Limb (tissue), 2 donors: ENCODE measurements at regions not wholly inside any gene's neighbourhood (a gene's known extent, or its start where the extent isn't known, plus 50 kb on each side); places are given as distances from the start of the nearest gene placed in this dataset.
A peak's percentile ranks its signal among the peaks of the same experiment; 100 is the strongest.
"Not testable (repeated sequence)": the region's sequence is repeated elsewhere in the genome, so short reads cannot be mapped to it uniquely, and the experiment has no call there.

Experiments used
- DNase-seq, 2 donors: peaks; one replicate each; pipeline ENCODE4 v3.0.0-alpha.2; 2016; ENCODE audit errors: extremely low spot score in 2 of 2

DNA sequence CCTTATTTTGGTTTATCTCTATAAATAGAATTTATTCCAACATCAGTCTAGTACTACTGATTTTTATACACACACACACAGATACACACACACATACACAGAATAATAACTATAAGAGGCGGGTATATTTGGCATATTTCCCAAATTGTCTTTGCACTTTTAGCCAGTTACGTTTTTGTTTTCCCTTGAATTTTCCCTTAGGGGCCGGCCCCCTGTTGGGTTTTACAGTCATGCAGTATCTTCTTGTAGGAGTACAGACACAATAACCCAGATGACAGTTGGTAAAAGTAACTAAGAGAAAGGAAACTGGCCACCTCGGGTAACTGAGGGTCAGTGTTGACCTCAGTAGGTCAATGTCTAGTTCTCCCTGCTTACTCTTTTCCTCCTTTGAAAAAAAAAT is 50.9 kb downstream of the DISP1 start:
- DNase-seq: no peak

DNA sequence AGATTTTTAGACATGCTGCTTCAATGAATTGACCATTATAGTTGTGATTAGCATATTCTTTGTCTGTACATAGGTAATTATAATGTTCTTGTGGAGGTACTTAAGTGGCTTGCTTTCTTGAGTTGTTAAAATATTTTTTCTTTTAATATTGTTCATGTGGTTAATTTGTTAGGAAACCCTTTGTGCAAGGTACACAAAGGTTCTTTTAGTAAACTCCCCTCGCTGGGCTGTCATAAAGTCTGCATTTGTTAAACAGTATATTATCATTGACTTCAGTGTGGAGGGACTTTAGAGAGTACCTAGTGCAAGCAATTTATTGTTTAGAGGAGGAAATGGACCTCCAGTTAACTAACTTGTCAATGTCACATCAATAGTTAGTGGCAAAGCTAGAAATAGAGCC is 52.5 kb downstream of the DISP1 start:
- no peak for DNase-seq

DNA sequence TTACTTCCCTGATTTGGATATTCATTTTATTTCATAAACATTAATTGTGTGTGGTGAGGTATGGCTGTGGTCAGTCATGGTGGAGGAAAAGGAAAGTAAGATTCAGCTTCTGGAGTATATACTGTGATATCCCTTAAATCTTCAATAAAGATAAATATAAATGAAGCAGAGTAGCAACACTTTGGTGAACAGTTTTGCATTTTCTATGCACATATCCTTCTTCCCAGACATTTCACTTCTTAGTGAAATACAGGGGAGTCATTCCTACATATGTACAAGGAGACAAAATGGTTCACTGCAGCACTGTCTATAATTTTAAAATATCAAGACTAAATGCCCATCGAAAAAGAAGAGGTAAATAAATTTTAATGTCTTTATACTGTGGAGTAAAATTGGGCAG is 61.3 kb downstream of the DISP1 start:
- no peak for DNase-seq

DNA sequence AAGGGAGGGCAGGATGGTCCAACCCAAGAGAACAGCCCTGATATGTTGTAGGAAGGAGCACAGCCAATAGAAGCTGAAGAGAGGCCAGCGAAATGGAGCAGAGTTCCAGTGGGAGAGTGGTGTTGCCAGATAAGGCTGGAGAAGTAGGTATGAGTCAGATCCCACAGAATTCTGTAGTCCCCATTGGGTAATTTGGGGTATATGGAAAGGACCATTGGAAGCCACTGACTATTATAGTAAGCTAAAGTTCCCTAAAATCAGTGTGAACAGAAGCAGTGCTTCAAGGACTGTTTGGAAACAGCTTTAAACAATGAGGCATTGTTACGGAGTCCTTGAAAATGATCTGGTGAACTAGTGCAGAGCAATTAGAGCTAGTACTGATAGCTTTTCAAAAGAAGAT is 63.0 kb downstream of the DISP1 start:
- no peak for DNase-seq

DNA sequence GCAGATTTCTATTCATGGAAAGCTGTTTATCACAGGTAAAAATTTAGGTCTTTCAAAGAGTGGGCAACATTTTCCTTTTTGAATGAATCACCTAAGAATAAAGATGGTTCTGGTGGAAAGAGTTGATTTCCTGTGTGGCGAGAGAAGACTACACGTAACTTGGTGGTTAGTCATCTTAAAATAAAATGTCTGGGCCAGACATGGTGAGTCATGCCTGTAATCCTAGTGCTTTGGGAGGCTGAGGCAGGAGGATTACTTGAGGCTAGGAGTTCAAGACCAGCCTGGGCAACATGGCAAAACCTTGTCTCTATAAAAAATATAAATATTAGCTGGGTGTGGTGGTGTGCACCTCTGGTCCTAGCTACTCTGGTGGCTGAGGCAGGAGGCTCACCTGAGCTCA is 65.7 kb downstream of the DISP1 start:
- no peak for DNase-seq

DNA sequence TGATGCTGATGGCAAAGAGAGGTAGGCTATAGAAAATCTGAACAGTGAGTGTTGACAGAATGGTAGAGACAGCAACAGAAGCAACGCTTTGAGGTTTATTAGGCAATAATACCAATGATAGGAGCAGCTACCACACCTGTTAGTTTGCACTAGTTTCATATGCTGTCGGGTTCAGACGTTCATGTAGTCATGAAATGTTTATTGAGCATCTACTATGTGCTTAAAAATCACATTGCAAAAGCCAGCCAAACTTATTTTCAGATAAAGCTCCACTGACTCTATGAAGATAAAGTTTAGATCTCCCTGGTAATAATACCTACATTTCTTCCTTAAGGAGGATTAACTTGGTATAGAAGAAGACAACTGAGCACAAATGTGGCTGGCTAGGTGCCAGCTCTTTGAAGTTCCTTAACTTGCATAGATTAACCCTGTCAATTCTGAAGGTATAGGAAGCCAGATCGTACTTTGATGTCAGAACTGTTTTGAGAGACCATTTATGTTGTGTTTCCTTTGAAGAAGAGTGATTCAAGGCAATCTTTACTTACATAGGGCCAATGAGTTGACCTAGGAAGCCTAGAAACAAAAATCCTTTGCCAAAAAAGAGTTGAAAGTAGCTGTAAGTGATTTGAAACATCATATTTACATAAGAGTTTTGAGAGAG is 71.5 kb downstream of the DISP1 start:
- no peak for DNase-seq

DNA sequence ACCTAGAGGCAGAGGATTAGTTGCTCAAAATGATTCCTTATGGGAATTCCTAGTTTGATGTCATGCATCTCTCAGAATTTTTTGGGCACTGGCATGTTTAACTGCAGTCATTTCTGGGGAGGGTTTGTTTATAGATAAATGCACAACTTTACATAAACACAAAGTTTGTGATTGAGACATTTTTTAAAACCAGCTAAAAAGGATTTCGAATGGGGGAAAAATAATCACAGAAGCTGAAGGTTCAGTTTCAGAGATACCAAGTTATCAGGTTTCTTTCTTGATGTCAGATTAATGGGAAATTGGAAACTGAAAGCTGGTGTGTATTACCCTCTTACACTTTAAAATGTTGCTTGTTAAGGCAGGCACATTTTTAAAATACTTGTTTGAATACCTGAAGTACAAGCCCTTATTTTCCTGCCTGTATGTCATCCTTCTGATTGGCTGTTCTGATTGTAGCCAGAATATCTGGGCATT is 72.1 kb downstream of the DISP1 start:
- no peak for DNase-seq

DNA sequence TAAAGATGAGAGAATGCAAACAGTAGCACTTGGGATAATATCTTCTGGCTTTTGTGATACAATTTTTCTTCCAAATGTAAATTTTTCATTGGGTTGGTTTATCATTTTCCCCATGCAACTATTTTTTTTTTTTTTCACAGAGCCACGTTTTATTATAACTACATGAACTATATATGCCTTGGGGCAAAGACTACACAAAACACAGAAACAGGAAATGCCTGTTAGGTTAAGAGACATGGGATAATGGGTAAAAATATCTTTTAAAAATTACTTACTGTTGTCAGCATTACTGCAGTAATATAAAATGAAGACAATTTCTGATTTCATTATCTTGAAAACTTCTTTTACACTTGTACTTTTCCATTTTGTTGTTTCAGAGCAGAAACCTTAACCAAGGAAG is 74.6 kb downstream of the DISP1 start:
- DNase-seq: no peak

DNA sequence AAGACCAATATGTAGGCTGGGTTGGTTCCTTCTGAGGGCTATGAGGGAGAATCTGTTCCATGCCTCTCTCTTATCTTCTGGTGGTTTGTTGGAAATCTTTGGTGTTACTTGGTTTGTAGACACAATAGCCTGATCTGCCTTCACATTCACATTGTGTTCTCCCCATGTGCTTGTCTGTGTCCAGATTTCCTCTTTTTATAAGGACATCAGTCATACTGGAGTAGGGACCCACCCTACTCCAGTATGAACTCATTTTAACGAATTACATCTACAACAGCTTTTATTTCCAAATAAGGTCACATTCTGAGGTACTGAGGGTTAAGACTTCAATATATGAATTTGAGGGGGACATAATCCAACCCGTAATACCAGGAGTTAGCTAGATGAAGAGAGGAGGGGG is 75.9 kb downstream of the DISP1 start:
- no peak for DNase-seq

DNA sequence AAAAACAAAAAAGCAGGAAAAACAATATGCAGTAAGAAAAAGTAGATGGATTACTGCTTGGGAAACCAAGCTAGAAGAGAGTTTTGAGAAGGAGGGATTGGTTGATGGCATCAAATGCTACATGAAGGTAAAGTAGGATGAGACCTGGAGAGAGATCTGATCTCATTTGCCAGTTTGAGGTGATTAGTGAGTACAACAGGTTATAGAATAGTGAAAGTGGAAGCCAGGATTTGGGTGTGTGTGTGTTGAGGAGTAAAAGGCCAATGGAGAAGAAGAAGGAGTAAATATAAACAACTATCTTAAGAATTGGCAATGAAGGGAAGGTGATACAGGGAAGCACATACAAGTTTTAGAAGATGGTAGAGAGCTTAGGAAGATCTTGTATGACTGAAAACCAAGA is 76.7 kb downstream of the DISP1 start:
- DNase-seq: no peak

DNA sequence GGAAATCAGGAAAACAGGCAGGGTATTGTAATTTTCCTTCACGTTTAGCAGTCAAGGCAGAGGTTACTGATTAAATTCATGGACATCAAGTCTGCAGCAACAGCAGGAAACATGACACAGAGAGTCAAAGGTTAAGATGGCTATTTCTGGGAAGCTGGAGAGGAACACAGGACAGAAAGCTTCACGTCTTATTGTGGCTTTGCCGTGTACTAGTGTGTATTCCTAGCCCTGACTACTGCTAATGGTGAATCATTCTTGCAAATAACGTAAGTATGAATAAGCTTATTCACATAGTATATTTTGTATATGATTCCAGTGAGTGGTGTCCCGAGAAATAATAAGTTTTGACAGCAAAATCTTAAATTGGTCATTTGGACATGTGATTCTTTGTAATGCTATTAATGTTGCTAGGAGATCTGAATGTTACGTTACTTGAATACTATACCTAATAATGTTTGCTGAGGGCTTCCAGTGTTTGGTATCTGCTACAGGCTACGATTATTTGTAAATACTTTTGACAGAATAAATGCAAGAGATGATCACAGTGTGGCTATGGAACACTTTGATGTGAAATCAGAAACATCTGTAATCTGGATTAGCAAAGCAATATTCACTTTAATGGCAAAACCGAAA is 77.4 kb downstream of the DISP1 start:
- no peak for DNase-seq

DNA sequence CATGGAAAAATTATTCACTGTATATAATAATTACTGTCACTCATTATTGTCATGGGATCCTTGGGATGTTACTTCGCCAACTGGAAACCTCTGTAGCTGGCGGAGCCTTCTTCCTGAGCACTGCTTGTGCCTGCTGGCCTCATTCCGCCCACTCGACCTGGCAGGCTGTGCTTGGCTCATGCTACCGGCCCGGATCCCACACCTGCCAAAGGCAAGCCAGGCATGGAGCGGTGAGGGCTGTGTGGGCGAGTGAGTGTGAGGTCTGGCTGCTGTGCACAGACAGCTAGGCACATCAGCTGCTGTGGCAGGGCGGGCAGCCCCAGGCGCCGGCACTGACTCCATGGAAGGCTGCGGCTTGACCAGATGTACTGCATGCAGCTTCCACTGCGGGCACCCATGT is 78.4 kb downstream of the DISP1 start:
- DNase-seq: no peak

DNA sequence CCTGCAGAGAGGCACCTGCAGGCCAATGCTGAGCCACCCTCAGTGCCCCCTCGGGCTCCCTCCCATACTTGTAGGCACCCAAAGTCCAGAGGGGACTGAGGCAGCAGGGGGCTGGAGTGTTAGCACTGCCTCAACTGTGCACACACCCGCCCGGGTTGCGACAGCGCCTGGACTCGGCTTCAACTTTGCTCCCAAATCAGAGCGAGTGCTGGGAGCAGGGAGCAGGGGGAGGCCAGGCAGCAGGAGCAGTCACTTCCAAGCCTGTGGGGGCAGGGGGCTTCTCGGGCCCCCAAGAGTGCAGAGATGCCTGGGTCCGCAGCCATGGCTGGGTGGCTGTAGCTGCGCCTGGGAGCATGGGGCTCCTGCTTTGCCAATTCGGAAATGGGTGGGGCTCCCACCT is 79.5 kb downstream of the DISP1 start:
- DNase-seq: no peak

DNA sequence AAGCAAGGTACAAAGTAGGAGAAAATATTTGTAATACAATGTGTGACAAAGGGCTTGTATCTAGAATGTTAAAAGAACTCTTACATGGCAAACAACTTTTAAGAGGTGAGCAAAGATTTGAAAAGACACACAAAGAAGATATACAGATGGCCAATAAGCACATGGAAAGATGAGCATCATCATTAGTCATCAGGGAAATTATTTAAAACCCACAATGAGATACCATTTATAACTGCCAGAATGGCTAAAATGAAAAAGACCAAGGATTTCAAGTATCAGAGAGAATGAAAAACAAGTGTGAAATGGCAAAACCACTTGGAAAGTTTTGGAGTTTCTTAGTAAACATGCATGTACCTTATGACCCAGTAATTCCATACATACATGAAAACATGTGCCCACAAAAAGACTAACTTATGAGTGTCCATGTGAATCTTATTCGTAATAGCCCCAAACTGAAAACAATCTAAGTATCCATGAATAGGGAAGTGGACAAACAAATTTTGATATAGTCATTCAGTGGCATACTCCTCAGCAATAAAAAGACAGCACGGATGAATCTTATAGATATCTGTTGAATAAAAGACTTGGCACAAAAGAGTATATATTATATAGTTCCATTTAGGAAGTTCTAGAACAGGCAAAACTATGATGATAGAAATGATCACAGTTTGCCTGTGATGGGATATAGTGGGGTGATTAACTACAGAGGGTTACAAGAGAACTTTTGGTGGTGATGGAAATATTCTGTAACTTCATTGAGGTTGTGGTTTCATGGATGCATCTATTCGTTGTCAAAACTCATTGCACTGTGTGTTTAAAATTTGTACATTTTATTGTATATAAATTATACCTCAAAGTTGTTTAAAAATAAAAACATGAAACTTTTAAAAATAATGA is 82.0 kb downstream of the DISP1 start:
- no peak for DNase-seq

DNA sequence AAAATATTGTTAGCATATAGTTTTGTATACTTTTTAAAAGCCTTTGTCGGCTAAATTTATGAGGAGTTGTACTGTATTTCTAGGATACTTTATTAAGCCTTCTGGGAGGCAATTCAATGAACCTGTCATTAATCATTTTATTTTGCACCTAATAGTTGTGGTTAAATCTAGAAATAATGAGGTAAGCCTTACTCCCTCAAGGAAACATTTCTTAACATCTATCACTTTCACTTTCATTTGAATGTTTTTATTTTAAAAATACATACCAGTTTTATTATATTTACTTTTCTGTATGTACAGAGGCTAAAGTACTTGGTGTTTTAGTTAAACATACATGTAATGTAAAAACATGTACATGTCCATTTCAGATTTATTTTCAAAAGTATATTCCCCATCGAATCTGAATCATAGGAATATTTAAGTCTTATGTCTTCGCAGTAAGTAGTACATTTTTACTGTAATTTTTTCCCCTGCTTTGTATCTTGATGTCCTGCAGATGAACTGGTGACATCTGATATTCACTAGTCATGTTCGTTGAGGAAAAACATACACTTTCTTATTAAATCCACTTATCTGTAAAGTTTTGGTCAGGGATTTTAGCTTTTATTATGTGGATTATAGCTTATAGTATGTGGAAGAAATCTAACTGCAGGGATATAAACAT is 82.8 kb downstream of the DISP1 start:
- DNase-seq: peak in 1 of 2 donors; percentile 36

DNA sequence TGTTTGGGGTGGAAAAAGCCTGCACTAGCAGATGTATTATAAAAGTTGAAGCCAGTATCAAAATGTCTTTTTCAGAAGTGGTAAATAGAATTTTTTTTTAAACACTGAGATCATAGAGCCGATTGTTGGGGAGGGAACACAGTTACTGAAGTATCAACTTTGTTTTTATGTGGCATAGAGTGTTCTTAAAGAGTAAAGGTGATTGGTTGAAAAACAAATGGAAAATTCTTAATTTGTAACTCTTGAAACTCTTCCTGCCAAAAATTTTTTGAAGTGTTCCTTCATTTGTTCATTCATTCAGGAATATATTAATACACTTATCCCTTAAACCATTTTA is 83.3 kb downstream of the DISP1 start:
- DNase-seq: no peak

DNA sequence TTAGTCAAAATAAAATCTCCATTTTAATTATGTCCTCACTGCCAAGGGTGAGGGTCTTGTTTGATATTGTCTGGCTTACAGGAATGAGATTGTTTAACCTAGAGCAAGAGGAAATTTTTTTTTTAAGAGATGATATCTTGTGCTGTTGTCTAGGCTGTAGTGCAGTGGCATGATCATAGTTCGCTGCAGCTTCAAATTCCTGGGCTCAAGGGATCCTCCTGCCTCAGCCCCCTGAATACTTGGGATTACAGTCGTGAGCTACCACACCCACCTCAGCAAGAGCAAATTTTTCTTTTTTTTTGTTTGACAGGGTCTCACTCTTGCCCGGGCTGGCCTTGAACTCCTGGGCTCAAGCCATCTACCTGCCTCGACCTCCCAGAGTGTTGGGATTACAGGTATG is 84.6 kb downstream of the DISP1 start:
- no peak for DNase-seq

DNA sequence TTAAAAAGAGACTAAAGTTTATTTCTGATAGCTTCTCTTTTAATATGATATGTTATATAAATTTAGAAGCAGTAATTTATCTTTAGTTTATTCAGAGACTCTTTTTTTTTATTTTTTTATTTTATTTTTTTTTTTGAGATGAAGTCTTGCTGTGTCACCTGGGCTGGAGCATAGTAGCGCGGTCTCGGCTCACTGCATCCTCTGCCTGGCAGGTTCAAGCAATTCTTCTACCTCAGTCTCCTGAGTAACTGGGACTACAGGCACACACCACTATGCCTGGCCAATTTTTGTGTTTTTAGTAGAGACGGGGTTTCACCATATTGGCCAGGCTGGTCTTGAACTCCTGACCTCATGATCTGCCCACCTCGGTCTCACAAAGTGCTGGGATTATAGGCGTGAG is 89.6 kb downstream of the DISP1 start:
- no peak for DNase-seq

DNA sequence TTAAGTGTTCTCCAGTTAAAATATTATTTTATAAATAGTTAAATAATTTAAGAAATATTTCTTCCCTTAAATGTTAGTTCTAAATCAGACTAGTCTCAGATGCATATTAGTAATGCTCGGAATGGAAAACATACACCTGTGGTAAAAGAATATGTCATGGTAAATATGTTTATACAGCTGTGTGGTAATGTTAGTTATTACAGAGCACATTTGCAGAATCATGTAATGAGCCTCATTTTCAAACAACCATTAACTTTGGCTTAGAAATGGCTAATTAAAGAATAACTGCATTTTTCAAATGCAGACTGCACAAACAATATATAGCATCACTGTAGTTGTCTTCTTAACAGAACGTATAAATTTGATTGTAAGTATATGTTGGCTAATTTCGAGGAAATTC is 90.3 kb downstream of the DISP1 start:
- DNase-seq: no peak

DNA sequence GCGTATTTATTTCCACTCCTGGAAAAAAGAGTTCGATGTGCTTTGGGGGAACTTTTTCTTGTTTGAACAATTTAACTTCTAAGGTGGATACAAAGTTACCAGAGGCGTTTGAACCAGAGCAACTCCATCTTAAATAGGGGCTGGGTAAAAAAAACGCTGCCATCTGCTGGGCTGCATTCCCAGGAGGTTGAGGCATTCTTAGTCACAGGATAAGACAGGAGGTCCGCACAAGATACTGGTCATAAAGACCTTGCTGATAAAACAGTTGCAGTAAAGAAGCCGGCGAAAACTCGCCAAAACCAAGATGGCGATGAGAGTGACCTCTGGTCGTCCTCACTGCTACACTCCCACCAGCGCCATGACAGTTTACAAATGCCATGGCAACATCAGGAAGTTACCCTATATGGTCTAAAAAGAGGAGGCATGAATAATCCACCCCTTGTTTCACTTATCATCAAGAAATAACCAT is 91.5 kb downstream of the DISP1 start:
- not testable (repeated sequence) for DNase-seq

DNA sequence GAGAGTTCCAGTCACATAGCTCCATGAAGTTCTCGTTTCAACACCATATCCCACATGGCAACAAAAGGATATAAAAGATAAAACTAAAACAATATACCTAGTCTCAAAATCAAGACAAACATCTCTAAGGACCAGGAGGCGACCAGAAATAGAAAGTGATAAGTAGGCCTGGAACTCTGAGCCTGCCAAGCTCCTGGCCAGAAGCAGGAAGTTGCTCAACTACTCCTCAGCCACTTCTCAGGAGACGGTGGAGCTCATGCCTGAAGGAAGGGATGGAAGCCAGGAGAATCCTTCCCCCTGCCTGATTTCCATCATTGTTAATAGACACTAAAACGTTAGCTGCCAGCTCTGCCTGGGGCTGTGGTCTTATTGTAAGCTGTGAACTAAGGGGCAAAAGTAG is 94.7 kb downstream of the DISP1 start:
- no peak for DNase-seq

DNA sequence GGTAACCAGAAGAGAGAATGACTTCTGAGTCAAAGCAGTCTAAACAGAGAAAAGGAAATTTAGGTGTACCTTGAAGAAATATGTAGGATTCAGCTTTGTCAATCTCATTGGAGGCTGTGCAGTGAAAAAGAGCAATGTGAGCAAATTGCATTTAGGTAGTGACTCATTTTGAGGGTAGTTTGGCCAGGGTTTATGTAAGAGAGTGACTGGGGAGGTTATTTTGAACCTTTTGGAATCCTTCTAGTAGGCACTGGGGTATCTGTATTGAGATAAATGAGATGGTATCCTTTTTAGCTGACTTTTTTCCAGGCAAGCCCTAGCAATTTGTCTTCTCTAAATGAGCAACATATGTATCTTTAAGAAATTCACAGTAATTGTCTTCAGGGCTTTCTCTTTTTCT is 95.9 kb downstream of the DISP1 start:
- no peak for DNase-seq
